ENCODE measurements at regions not wholly inside any gene's neighbourhood (a gene's known extent, or its start where the extent isn't known, plus 50 kb on each side); places are given as distances from the start of the nearest gene placed in this dataset.
A peak's percentile ranks its signal among the peaks of the same experiment; 100 is the strongest.
"Not testable (repeated sequence)": the region's sequence is repeated elsewhere in the genome, so short reads cannot be mapped to it uniquely, and the experiment has no call there.

DNA sequence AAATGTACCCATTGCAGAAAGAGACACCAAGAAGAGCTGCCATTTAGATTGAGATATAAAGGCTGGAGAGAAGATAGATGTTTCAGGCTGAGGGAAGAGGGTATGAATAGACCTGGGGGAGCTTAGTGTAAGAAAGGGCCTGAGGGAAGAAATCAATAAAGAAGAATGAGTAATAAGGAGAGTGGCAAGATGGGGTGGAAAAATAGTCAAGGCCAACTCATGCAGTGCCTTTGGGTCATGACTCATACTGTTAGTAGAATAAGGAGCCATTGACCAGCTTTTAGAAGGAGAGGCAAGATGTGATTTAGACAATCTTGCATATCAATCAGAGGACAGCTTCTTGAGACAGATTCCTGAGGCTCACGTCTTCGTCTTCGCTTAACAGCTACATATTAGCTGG lies 287.5 kb downstream of the DUSP6 start:
- ATAC-seq (peak; percentile 76), DNase-seq (no peak)
- Mint-ChIP-seq H3K4me3 (no peak overlapping the region), H3K9me3 (ENCODE audit: low read depth) (no peaks in the 10 kb centered on the region), H3K27me3 (peaks cover 2% of the 10 kb centered on the region), H3K4me1 (peaks cover 5% of the 10 kb centered on the region), H3K36me3 (peaks cover 1% of the 10 kb centered on the region), H3K27ac (no peak overlapping the region)
- CTCF ChIA-PET: interaction anchor here (1.2 kb wide), 1 partner anchor 286 kb away, joined by 3 read pairs; no protein-coding TSS in a partner anchor

- Mint-ChIP-seq H3K27me3 (peaks cover 2% of the 10 kb centered on the region), H3K36me3 (peaks cover 1% of the 10 kb centered on the region), H3K27ac (no peak overlapping the region), H3K4me3 (no peak overlapping the region), H3K4me1 (peaks cover 5% of the 10 kb centered on the region), H3K9me3 (ENCODE audit: low read depth) (no peaks in the 10 kb centered on the region)
- CTCF ChIA-PET: interaction anchor here (1.2 kb wide), 1 partner anchor 287 kb away, joined by 3 read pairs; no protein-coding TSS in a partner anchor
- ATAC-seq (no peak), DNase-seq (no peak)
Measured at GRCh38 chr12:89064151-89064550, 288.1 kb downstream of the DUSP6 start.

- CTCF ChIA-PET: no interaction called here
- no peak for DNase-seq
- Mint-ChIP-seq H3K27ac (no peak overlapping the region), H3K36me3 (peaks cover 4% of the 10 kb centered on the region), H3K4me3 (no peak overlapping the region), H3K27me3 (peaks cover 2% of the 10 kb centered on the region), H3K9me3 (ENCODE audit: low read depth) (no peaks in the 10 kb centered on the region), H3K4me1 (peaks cover 7% of the 10 kb centered on the region)
- no peak for ATAC-seq
Measured at GRCh38 chr12:89062996-89063395, 289.3 kb downstream of the DUSP6 start.

GRCh38 chr12:89059721-89060541 lies 292.4 kb downstream of the DUSP6 start:
- peaks cover 2% of the 10 kb centered on the region for H3K27me3 Mint-ChIP-seq
- H3K36me3 Mint-ChIP-seq: peaks cover 3% of the 10 kb centered on the region
- H3K4me3 Mint-ChIP-seq: no peak overlapping the region
- no peak for DNase-seq
- no peaks in the 10 kb centered on the region for H3K9me3 Mint-ChIP-seq (ENCODE audit: low read depth)
- no peak for ATAC-seq
- no peak overlapping the region for H3K27ac Mint-ChIP-seq
- CTCF ChIA-PET: interaction anchor here (0.9 to 1.3 kb wide), 2 partner anchors 12 to 471 kb away, joined by 3 read pairs; no protein-coding TSS in a partner anchor
- H3K4me1 Mint-ChIP-seq: peaks cover 7% of the 10 kb centered on the region

GRCh38 chr12:89059056-89059455 lies 293.2 kb downstream of the DUSP6 start:
- DNase-seq (no peak), ATAC-seq (no peak)
- peaks cover 4% of the 10 kb centered on the region for H3K4me1 Mint-ChIP-seq
- no peak overlapping the region for H3K27ac Mint-ChIP-seq
- CTCF ChIA-PET: interaction anchor here (1.3 to 1.6 kb wide), 2 partner anchors 13 to 42 kb away, joined by 3 to 4 read pairs; no protein-coding TSS in a partner anchor
- peaks cover 6% of the 10 kb centered on the region for H3K36me3 Mint-ChIP-seq
- no peaks in the 10 kb centered on the region for H3K9me3 Mint-ChIP-seq (ENCODE audit: low read depth)
- no peak overlapping the region for H3K4me3 Mint-ChIP-seq
- H3K27me3 Mint-ChIP-seq: peaks cover 2% of the 10 kb centered on the region

GRCh38 chr12:89058402-89058801 lies 293.9 kb downstream of the DUSP6 start:
- DNase-seq (no peak), ATAC-seq (no peak)
- Mint-ChIP-seq H3K4me3 (no peak overlapping the region), H3K36me3 (peaks cover 13% of the 10 kb centered on the region), H3K9me3 (ENCODE audit: low read depth) (peaks cover 4% of the 10 kb centered on the region), H3K27me3 (peaks cover 2% of the 10 kb centered on the region), H3K4me1 (peaks cover 4% of the 10 kb centered on the region), H3K27ac (no peak overlapping the region)
- CTCF ChIA-PET: interaction anchor here (1.2 to 1.6 kb wide), 2 partner anchors 41 to 404 kb away, joined by 4 to 5 read pairs; no protein-coding TSS in a partner anchor

DNA sequence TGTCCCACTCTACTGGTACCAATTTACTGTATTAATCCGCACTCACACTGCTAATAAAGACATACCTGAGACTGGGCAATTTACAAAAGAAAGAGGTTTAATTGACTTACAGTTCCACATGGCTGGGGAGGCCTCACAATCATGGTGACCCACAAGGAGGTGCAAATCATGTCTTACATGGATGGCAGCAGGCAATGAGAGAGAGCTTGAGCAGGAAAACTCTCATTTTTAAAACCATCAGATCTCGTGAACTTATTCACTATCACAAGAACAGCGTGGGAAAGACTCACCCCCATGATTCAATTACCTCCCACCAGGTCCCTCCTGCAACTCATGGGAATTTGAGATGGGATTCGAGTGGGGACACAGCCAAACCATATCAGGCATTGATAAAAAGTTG lies 298.5 kb downstream of the DUSP6 start:
- H3K27me3 Mint-ChIP-seq, H3K4me3 Mint-ChIP-seq, ATAC-seq, H3K27ac Mint-ChIP-seq, DNase-seq: not testable (repeated sequence)
- H3K4me1 Mint-ChIP-seq: peaks cover 28% of the 10 kb centered on the region
- peaks cover 12% of the 10 kb centered on the region for H3K9me3 Mint-ChIP-seq (ENCODE audit: low read depth)
- CTCF ChIA-PET: interaction anchor here (0.9 to 1.4 kb wide), 4 partner anchors 34 to 379 kb away, joined by 3 to 4 read pairs (median 3); partner anchors contain the start of gene DUSP6
- H3K36me3 Mint-ChIP-seq: peaks cover 35% of the 10 kb centered on the region

DNA sequence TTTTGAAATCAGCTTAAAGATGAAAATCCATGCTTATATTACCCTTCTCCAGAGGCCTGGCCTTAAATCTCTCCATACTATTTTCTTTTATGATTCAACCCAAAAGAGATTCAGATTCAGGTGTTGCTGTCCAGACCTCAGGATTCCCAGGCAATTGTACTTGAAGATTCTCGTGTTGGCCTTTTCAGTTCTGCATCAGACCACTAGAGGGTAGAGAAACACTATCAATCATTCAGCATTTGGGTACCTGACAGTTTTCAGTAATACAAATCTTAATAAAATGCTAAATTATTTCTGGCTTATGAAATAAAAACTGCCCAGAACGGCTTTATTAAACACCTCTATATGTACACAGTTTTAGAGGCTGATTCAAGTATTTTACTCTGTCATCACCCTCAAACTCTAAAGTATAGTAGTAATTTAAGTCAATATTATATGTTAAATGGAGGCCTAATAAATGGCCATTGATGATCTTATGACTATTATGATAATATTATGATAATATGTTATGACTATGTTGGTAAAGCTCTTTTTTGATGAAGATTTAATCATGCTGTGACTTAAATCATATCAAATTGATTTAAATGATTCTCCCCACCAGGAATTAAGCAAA lies 301.1 kb downstream of the DUSP6 start:
- no peak for DNase-seq
- H3K9me3 Mint-ChIP-seq (ENCODE audit: low read depth): peaks cover 12% of the 10 kb centered on the region
- peaks cover 32% of the 10 kb centered on the region for H3K4me1 Mint-ChIP-seq
- no peak overlapping the region for H3K4me3 Mint-ChIP-seq
- H3K27me3 Mint-ChIP-seq: no peaks in the 10 kb centered on the region
- CTCF ChIA-PET: interaction anchor here (0.6 to 3.7 kb wide), 18 partner anchors 9 to 479 kb away, joined by 3 to 19 read pairs (median 6); partner anchors contain the start of genes DUSP6 and GALNT4
- ATAC-seq: peak; percentile 77
- H3K36me3 Mint-ChIP-seq: peaks cover 37% of the 10 kb centered on the region
- peak overlapping the region; percentile 48 for H3K27ac Mint-ChIP-seq

- DNase-seq: no peak
- peaks cover 5% of the 10 kb centered on the region for H3K9me3 Mint-ChIP-seq (ENCODE audit: low read depth)
- H3K27me3 Mint-ChIP-seq: no peaks in the 10 kb centered on the region
- peaks cover 37% of the 10 kb centered on the region for H3K36me3 Mint-ChIP-seq
- no peak overlapping the region for H3K4me3 Mint-ChIP-seq
- CTCF ChIA-PET: interaction anchor here (1.0 to 2.4 kb wide), 4 partner anchors 28 to 478 kb away, joined by 3 to 9 read pairs (median 4); partner anchors contain the start of gene POC1B
- no peak for ATAC-seq
- no peak overlapping the region for H3K27ac Mint-ChIP-seq
- peaks cover 34% of the 10 kb centered on the region for H3K4me1 Mint-ChIP-seq
Measured at GRCh38 chr12:89047856-89048418, 304.4 kb downstream of the DUSP6 start.

- Mint-ChIP-seq H3K36me3 (peaks cover 61% of the 10 kb centered on the region), H3K27me3 (no peaks in the 10 kb centered on the region), H3K4me3 (no peak overlapping the region), H3K9me3 (ENCODE audit: low read depth) (peaks cover 10% of the 10 kb centered on the region), H3K27ac (peak overlapping the region; percentile 92), H3K4me1 (peaks cover 63% of the 10 kb centered on the region)
- ATAC-seq: no peak
- DNase-seq: no peak
- CTCF ChIA-PET: interaction anchor here (1.0 to 1.3 kb wide), 2 partner anchors 10 to 429 kb away, joined by 3 to 8 read pairs; no protein-coding TSS in a partner anchor
Measured at GRCh38 chr12:89041078-89041477, 311.2 kb downstream of the DUSP6 start.

DNA sequence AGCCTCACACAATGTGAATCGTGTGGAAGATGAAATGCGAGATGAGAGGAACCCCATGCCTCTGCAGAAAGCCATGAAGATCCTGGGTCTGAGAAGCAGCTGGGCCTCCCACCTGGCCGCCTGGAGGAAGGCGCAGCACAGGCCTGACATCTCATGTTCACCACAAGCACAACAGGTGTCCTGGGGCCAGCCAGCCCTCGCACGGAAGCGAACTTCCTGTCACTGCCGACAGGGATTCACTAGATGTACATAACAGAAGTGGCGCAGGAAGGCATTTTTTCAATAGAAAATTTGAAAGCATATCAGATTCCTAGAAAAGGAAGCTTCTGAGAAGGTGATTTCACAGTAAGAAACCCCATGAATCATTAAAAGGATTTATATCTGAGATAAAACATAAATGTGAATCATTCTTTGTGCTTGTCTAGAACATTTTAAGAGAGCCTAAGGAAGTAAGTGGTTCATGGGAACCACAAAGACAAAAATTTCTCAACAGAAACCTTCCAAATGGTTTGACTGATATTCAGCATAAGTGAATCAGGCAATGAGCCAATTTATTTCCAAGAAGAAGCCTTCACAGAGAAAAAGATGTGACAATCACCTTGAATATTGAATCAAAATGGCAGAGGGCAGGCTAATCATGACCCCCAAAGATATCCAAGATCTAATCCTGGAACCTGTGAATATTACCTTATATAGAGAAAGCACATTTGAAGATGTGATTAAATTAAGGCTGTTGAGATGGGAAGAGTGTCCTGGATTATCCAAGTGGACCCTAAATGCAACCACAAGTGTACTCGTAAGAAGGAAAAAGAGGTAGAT lies 311.9 kb downstream of the DUSP6 start:
- Mint-ChIP-seq H3K27me3 (no peaks in the 10 kb centered on the region), H3K4me3 (peak overlapping the region; percentile 7), H3K27ac (peak overlapping the region; percentile 92), H3K36me3 (peaks cover 60% of the 10 kb centered on the region), H3K9me3 (ENCODE audit: low read depth) (peaks cover 10% of the 10 kb centered on the region), H3K4me1 (peaks cover 68% of the 10 kb centered on the region)
- peak; percentile 95 for ATAC-seq
- DNase-seq: peak; percentile 95
- CTCF ChIA-PET: interaction anchor here (1.0 to 5.1 kb wide), 4 partner anchors 10 to 187 kb away, joined by 3 to 73 read pairs (median 14); no protein-coding TSS in a partner anchor

- H3K27ac Mint-ChIP-seq: peak overlapping the region; percentile 92
- peaks cover 10% of the 10 kb centered on the region for H3K9me3 Mint-ChIP-seq (ENCODE audit: low read depth)
- peaks cover 59% of the 10 kb centered on the region for H3K36me3 Mint-ChIP-seq
- H3K27me3 Mint-ChIP-seq: no peaks in the 10 kb centered on the region
- peaks cover 71% of the 10 kb centered on the region for H3K4me1 Mint-ChIP-seq
- no peak overlapping the region for H3K4me3 Mint-ChIP-seq
- DNase-seq: no peak
- CTCF ChIA-PET: interaction anchor here (0.9 to 5.1 kb wide), 17 partner anchors 11 to 490 kb away, joined by 3 to 73 read pairs (median 5); partner anchors contain the start of genes DUSP6, GALNT4 and POC1B
- ATAC-seq: no peak
Measured at GRCh38 chr12:89038831-89039512, 313.3 kb downstream of the DUSP6 start.

Measured in activated CD8-positive, alpha-beta memory T cell treated with anti-CD3 and anti-CD28 coated beads, Interleukin-2, amount 10 ng/mL, durations not matched to agents 7 days and 5 days (primary cell).